Right lung (tissue), 2 donors: ENCODE measurements at regions not wholly inside any gene's neighbourhood (a gene's known extent, or its start where the extent isn't known, plus 50 kb on each side); places are given as distances from the start of the nearest gene placed in this dataset.
A peak's percentile ranks its signal among the peaks of the same experiment; 100 is the strongest.

ENCODE experiments used
- DNase-seq, 2 donors: peaks; one replicate each; pipeline ENCODE4 v3.0.0-alpha.2; 2013

GRCh38 chr6:150711584-150712504 is 112.2 kb downstream of the PLEKHG1 start:
- DNase-seq, result peak in 1 of 2 donors; percentile 35

GRCh38 chr6:150712505-150713252 is 113.0 kb downstream of the PLEKHG1 start:
- DNase-seq, result peak in 1 of 2 donors; percentile 17

- no peak for DNase-seq
Measured at GRCh38 chr6:150713487-150713886, 113.8 kb downstream of the PLEKHG1 start.

- no peak for DNase-seq
Measured at GRCh38 chr6:150713931-150714330, 114.2 kb downstream of the PLEKHG1 start.

GRCh38 chr6:150715133-150715532 is 115.4 kb downstream of the PLEKHG1 start:
- no peak for DNase-seq

GRCh38 chr6:150717419-150717818 is 117.7 kb downstream of the PLEKHG1 start:
- DNase-seq, result no peak

- no peak for DNase-seq
Measured at GRCh38 chr6:150719099-150719766, 119.5 kb downstream of the PLEKHG1 start.

GRCh38 chr6:150719831-150720230 is 120.1 kb downstream of the PLEKHG1 start:
- DNase-seq, result no peak

GRCh38 chr6:150720774-150721233 is 121.1 kb downstream of the PLEKHG1 start:
- peak; percentile 59 to 61 for DNase-seq

GRCh38 chr6:150721418-150722266 is 122.0 kb downstream of the PLEKHG1 start:
- DNase-seq, result peak in 1 of 2 donors; percentile 11

- DNase-seq, result no peak
Measured at GRCh38 chr6:150722614-150723344, 123.1 kb downstream of the PLEKHG1 start.

- no peak for DNase-seq
Measured at GRCh38 chr6:150723345-150723658, 123.6 kb downstream of the PLEKHG1 start.

GRCh38 chr6:150723857-150724256 is 124.2 kb downstream of the PLEKHG1 start:
- DNase-seq, result no peak

- DNase-seq, result no peak
Measured at GRCh38 chr6:150725795-150726194, 126.1 kb downstream of the PLEKHG1 start.

- no peak for DNase-seq
Measured at GRCh38 chr6:150729188-150729748, 129.6 kb downstream of the PLEKHG1 start.

GRCh38 chr6:150730801-150731457 is 131.2 kb downstream of the PLEKHG1 start:
- no peak for DNase-seq

- DNase-seq, result no peak
Measured at GRCh38 chr6:150732765-150733539, 132.6 kb upstream of the MTHFD1L start.

GRCh38 chr6:150733726-150734125 is 131.8 kb upstream of the MTHFD1L start:
- no peak for DNase-seq

GRCh38 chr6:150734235-150734634 is 131.3 kb upstream of the MTHFD1L start:
- DNase-seq, result no peak
